PC-9 (cell line): ENCODE measurements at regions not wholly inside any gene's neighbourhood (a gene's known extent, or its start where the extent isn't known, plus 50 kb on each side); places are given as distances from the start of the nearest gene placed in this dataset.

ENCODE experiments used
- EZH2 ChIP-seq: fragments of 200-600 bp; sonication (generic); IDR thresholded peaks from 2 replicates; pipeline ENCODE4 v1.8.0; 2017; ENCODE audit warnings: antibody characterized with exemption, low read depth
- TF ChIP-seq, protein P1 (sequence below): fragments of 200-600 bp; sonication (generic); conservative IDR thresholded peaks from 2 replicates; pipeline ENCODE4 v1.6.1; 2017; ENCODE audit warnings: mixed run types, antibody characterized with exemption, mild to moderate bottlenecking, moderate library complexity

DNA sequence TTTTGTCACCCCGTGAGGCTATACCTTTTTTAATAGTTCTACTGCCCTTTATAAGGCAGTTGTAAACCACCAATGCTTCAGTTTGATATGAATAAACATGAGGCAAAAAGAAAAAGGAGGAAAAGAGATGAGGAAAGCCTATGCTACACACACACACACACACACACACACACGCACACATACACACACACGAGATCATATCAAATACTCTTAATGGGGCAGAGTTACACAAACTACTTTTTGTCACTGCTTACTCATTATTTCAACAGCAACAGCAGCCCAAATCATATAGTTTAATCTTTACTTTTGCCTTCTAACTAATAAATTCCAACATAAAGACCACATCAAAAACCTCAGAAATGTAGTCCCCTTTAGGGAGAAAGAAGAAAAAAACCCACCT lies 116.8 kb upstream of the PAM start:
- TF ChIP-seq, protein P1, sequence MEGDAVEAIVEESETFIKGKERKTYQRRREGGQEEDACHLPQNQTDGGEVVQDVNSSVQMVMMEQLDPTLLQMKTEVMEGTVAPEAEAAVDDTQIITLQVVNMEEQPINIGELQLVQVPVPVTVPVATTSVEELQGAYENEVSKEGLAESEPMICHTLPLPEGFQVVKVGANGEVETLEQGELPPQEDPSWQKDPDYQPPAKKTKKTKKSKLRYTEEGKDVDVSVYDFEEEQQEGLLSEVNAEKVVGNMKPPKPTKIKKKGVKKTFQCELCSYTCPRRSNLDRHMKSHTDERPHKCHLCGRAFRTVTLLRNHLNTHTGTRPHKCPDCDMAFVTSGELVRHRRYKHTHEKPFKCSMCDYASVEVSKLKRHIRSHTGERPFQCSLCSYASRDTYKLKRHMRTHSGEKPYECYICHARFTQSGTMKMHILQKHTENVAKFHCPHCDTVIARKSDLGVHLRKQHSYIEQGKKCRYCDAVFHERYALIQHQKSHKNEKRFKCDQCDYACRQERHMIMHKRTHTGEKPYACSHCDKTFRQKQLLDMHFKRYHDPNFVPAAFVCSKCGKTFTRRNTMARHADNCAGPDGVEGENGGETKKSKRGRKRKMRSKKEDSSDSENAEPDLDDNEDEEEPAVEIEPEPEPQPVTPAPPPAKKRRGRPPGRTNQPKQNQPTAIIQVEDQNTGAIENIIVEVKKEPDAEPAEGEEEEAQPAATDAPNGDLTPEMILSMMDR: no peak
- TF ChIP-seq EZH2: no peak
